ENCODE measurements at regions not wholly inside any gene's neighbourhood (a gene's known extent, or its start where the extent isn't known, plus 50 kb on each side); places are given as distances from the start of the nearest gene placed in this dataset.

- no peak for TF ChIP-seq EZH2phosphoT487 (IDR thresholded peaks at IDR 0.05; ENCODE audit: insufficient read depth, low read depth)
- TF ChIP-seq EZH2 (IDR thresholded peaks at IDR 0.05; ENCODE audit: insufficient read depth, poor library complexity, severe bottlenecking): no peak
Observed at GRCh38 chr15:96124436-96124835, 206.1 kb upstream of the NR2F2 start.

All from GM23248 (cell line).